ENCODE measurements at regions not wholly inside any gene's neighbourhood (a gene's known extent, or its start where the extent isn't known, plus 50 kb on each side); places are given as distances from the start of the nearest gene placed in this dataset.

DNA sequence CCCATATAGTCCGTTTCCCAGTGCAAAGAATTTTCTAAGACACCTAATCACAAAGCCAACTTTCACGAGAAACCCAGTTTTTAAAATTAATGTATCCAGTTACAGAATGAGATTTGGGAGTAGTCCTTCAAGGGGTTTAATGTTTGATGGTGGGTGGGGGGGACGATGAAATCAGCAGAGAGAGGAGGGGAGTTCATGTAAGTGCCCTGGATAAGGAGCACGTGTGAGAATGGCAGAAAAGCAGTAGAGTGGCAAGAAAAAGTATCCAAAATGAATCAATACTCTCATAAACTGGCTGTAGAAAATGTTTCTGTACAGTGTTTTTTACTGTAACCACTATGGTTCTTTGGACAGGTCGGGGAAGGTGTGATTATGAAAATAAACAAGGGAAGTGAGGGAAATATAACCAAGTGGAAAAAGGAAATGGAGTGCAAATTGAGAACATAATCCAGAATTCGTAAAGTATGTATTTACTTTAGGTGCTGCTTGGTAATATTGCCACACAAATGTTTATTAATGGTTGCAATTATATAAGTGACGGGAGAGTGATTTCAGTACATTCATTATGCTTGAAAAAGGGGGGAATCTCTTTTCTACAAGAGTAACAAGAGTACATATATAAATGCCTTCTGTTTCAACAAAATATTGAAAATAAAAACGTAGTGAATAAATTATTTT, 118.7 kb upstream of the RRP15 start:
- no peak for DNase-seq
- H3K36me3 ChIP-seq: no peaks in the 10 kb centered on the region
- H3K4me3 ChIP-seq: no peak overlapping the region
- no peak overlapping the region for H3K27ac ChIP-seq
- in situ Hi-C loops (cut with MboI; ENCODE audit: low pct_ligation_motif_present in 1 of 4, low pct_unique_long_range_greater_than_20kb in 1 of 4, low sequenced_read_pairs in 3 of 4) (no loop called here), intact Hi-C loops (cut with DNase I; ENCODE audit: low total_unique reads) (loop anchor here (5.0 kb wide), 1 partner anchor 544 kb away; no protein-coding TSS in a partner anchor)
- H3K27me3 ChIP-seq: peaks cover 98% of the 10 kb centered on the region
- no peaks in the 10 kb centered on the region for H3K9me3 ChIP-seq
- peaks cover 0 to 27% (median 23%) of the 10 kb centered on the region in 4 donors for H3K4me1 ChIP-seq
- TF ChIP-seq POLR2A (IDR thresholded peaks at IDR 0.05): no peak
- TF ChIP-seq EP300 (IDR thresholded peaks at IDR 0.05; ENCODE audit: low read depth): no peak
- TF ChIP-seq POLR2AphosphoS5 (IDR thresholded peaks at IDR 0.05): no peak
- no peak for TF ChIP-seq CTCF (IDR thresholded peaks at IDR 0.05)
- WGBS, 2 donors (ENCODE audit: low coverage in 1 of 2): 22 to 26% methylated on average over 8 of the region's 8 CpGs

DNA sequence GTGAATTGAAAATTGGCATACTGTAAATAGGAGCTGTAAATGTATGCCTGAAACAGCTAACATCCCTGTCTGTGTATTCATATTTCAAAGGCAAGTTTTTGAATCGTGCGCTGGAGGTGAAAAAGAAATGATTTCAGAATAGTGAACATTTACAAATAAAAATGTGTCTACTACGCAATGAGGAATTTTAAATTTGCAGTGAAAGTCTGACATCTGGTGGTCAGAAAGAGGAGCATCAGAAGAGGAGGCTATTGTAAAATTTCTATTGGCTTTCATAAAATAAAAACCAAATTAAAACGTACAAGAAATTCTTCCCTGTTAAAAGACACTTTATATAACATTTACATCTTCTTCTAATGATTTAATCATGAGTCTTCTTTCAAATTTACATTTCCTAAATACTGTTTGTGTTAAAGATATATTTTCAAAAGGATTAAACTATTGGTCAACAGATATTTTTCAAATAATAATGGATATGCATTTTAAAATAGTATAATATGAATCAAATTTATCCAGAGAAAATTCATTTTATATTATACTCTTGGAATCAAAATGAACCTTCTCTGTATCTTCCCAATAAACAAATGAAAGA, 113.7 kb upstream of the RRP15 start:
- no peak for DNase-seq
- H3K27me3 ChIP-seq: peaks cover 55% of the 10 kb centered on the region
- intact Hi-C loops (cut with DNase I; ENCODE audit: low total_unique reads): no loop called here
- no peak overlapping the region for H3K4me3 ChIP-seq
- 0 to 2% methylated on average over 4 of the region's 4 CpGs for WGBS, 2 donors (ENCODE audit: low coverage in 1 of 2)
- H3K27ac ChIP-seq: no peak overlapping the region
- no peaks in the 10 kb centered on the region for H3K36me3 ChIP-seq
- TF ChIP-seq EP300 (IDR thresholded peaks at IDR 0.05; ENCODE audit: low read depth) (no peak), CTCF (IDR thresholded peaks at IDR 0.05) (peak; percentile 58 to 74 (median 62))
- in situ Hi-C loops (cut with MboI; ENCODE audit: low pct_ligation_motif_present in 1 of 4, low pct_unique_long_range_greater_than_20kb in 1 of 4, low sequenced_read_pairs in 3 of 4): no loop called here
- no peaks in the 10 kb centered on the region for H3K4me1 ChIP-seq
- no peaks in the 10 kb centered on the region for H3K9me3 ChIP-seq

- Histone ChIP-seq H3K4me3 (no peak overlapping the region), H3K9me3 (no peaks in the 10 kb centered on the region), H3K27me3 (no peaks in the 10 kb centered on the region), H3K27ac (no peak overlapping the region), H3K36me3 (no peaks in the 10 kb centered on the region), H3K4me1 (no peaks in the 10 kb centered on the region)
- 39 to 60% methylated on average over 2 of the region's 2 CpGs for WGBS, 2 donors (ENCODE audit: low coverage in 1 of 2)
- no peak for DNase-seq
- intact Hi-C loops (cut with DNase I; ENCODE audit: low total_unique reads): no loop called here
- in situ Hi-C loops (cut with MboI; ENCODE audit: low pct_ligation_motif_present in 1 of 4, low pct_unique_long_range_greater_than_20kb in 1 of 4, low sequenced_read_pairs in 3 of 4): no loop called here
- no peak for TF ChIP-seq EP300 (IDR thresholded peaks at IDR 0.05; ENCODE audit: low read depth)
- no peak for TF ChIP-seq POLR2A (IDR thresholded peaks at IDR 0.05)
- TF ChIP-seq CTCF (IDR thresholded peaks at IDR 0.05): no peak
- no peak for TF ChIP-seq POLR2AphosphoS5 (IDR thresholded peaks at IDR 0.05)
Measured at GRCh38 chr1:218182455-218182854, 102.6 kb upstream of the RRP15 start.

DNA sequence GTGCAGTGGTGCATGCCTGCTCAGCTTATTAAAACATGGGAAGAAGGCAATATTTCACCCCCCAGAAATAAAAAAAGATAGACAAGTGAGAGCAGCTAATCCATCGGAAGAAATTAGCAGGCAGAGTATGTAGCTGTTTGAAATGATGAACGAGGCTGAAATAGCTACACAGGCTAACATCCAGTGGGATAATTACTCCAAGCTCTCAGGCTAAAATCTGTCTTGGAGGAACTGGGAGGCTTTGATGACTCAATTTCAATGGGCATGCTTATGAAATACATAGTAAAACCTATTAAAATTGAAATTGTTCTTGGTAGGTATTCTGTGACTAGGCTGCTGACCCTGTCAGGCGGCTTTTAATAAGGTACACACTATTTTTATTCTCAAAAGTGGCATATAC, 84.1 kb upstream of the RRP15 start:
- Histone ChIP-seq H3K36me3 (no peaks in the 10 kb centered on the region), H3K27ac (no peak overlapping the region), H3K27me3 (no peaks in the 10 kb centered on the region), H3K4me1 (no peaks in the 10 kb centered on the region), H3K4me3 (no peak overlapping the region), H3K9me3 (no peaks in the 10 kb centered on the region)
- no peak for DNase-seq
- WGBS, 2 donors (ENCODE audit: low coverage in 1 of 2): 61 to 83% methylated on average over 1 to 3 of the region's 3 CpGs
- in situ Hi-C loops (cut with MboI; ENCODE audit: low pct_ligation_motif_present in 1 of 4, low pct_unique_long_range_greater_than_20kb in 1 of 4, low sequenced_read_pairs in 3 of 4): no loop called here
- TF ChIP-seq EP300 (IDR thresholded peaks at IDR 0.05; ENCODE audit: low read depth): no peak
- TF ChIP-seq CTCF (IDR thresholded peaks at IDR 0.05): no peak
- TF ChIP-seq POLR2A (IDR thresholded peaks at IDR 0.05): no peak
- no peak for TF ChIP-seq POLR2AphosphoS5 (IDR thresholded peaks at IDR 0.05)
- intact Hi-C loops (cut with DNase I; ENCODE audit: low total_unique reads): no loop called here
